ENCODE measurements at regions not wholly inside any gene's neighbourhood (a gene's known extent, or its start where the extent isn't known, plus 50 kb on each side); places are given as distances from the start of the nearest gene placed in this dataset.
"Not testable (repeated sequence)": the region's sequence is repeated elsewhere in the genome, so short reads cannot be mapped to it uniquely, and the experiment has no call there.

DNA sequence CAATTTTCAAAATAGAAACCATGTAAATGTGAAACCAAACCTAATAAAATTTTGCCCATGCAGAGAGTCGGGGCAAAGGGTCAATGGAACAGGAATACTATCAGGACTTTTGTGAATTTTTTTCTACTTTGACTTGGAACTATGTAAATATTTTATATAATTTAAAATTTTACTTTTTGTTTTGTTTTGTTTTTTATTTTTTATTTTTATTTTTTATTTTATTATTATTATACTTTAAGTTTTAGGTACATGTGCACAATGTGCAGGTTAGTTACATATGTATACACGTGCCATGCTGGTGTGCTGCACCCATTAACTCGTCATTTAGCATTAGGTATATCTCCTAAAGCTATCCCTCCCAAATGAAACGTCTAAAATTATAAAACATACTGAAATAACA lies 238.3 kb downstream of the TENT5A start:
- ATAC-seq; POLR2A ChIA-PET; H3K27me3 Mint-ChIP-seq (ENCODE audit: low read depth); DNase-seq (ENCODE audit: low spot score); H3K4me1 Mint-ChIP-seq; H3K27ac Mint-ChIP-seq; H3K36me3 Mint-ChIP-seq; H3K4me3 Mint-ChIP-seq; H3K9me3 Mint-ChIP-seq; CTCF ChIA-PET: not testable (repeated sequence)
- peak; percentile 91 for TF ChIP-seq HMGA2 (CRISPR knock-in tag; IDR thresholded peaks at IDR 0.05)

- CTCF ChIA-PET = no interaction called here
- H3K4me3 Mint-ChIP-seq = no peak overlapping the region
- DNase-seq (ENCODE audit: low spot score) (no peak), ATAC-seq (no peak)
- H3K4me1 Mint-ChIP-seq = no peaks in the 10 kb centered on the region
- H3K9me3 Mint-ChIP-seq = no peaks in the 10 kb centered on the region
- H3K36me3 Mint-ChIP-seq = no peaks in the 10 kb centered on the region
- TF ChIP-seq ZNF532 (CRISPR knock-in tag; IDR thresholded peaks at IDR 0.05; ENCODE audit: borderline replicate concordance) (no peak), ZBTB43 (CRISPR knock-in tag; IDR thresholded peaks at IDR 0.05) (no peak), RELA (CRISPR knock-in tag; IDR thresholded peaks at IDR 0.05; ENCODE audit: borderline replicate concordance) (no peak), GRHL2 (CRISPR knock-in tag; IDR thresholded peaks at IDR 0.05; ENCODE audit: insufficient replicate concordance, severe bottlenecking) (no peak), CDX4 (CRISPR knock-in tag; IDR thresholded peaks at IDR 0.05; ENCODE audit: borderline replicate concordance) (no peak)
- POLR2A ChIA-PET = no interaction called here
- H3K27ac Mint-ChIP-seq = no peak overlapping the region
- H3K27me3 Mint-ChIP-seq (ENCODE audit: low read depth) = no peaks in the 10 kb centered on the region
These were observed 241.1 kb downstream of the TENT5A start for GRCh38 chr6:81511423-81511822.

GRCh38 chr6:81495999-81496398 lies 256.5 kb downstream of the TENT5A start:
- DNase-seq (ENCODE audit: low spot score) (no peak), ATAC-seq (no peak)
- peaks cover 16% of the 10 kb centered on the region for H3K9me3 Mint-ChIP-seq
- no peaks in the 10 kb centered on the region; the same call in 1 of the 2 replicates for H3K27me3 Mint-ChIP-seq (ENCODE audit: low read depth)
- CTCF ChIA-PET = no interaction called here
- H3K27ac Mint-ChIP-seq = no peak overlapping the region
- peaks cover 6% of the 10 kb centered on the region for H3K36me3 Mint-ChIP-seq
- H3K4me3 Mint-ChIP-seq = no peak overlapping the region
- POLR2A ChIA-PET = no interaction called here
- H3K4me1 Mint-ChIP-seq = no peaks in the 10 kb centered on the region
- TF ChIP-seq, protein P1, sequence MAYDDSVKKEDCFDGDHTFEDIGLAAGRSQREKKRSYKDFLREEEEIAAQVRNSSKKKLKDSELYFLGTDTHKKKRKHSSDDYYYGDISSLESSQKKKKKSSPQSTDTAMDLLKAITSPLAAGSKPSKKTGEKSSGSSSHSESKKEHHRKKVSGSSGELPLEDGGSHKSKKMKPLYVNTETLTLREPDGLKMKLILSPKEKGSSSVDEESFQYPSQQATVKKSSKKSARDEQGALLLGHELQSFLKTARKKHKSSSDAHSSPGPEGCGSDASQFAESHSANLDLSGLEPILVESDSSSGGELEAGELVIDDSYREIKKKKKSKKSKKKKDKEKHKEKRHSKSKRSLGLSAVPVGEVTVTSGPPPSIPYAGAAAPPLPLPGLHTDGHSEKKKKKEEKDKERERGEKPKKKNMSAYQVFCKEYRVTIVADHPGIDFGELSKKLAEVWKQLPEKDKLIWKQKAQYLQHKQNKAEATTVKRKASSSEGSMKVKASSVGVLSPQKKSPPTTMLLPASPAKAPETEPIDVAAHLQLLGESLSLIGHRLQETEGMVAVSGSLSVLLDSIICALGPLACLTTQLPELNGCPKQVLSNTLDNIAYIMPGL (CRISPR knock-in tag; IDR thresholded peaks at IDR 0.05) = no peak
- TF ChIP-seq, protein P2, sequence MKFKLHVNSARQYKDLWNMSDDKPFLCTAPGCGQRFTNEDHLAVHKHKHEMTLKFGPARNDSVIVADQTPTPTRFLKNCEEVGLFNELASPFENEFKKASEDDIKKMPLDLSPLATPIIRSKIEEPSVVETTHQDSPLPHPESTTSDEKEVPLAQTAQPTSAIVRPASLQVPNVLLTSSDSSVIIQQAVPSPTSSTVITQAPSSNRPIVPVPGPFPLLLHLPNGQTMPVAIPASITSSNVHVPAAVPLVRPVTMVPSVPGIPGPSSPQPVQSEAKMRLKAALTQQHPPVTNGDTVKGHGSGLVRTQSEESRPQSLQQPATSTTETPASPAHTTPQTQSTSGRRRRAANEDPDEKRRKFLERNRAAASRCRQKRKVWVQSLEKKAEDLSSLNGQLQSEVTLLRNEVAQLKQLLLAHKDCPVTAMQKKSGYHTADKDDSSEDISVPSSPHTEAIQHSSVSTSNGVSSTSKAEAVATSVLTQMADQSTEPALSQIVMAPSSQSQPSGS (CRISPR knock-in tag; IDR thresholded peaks at IDR 0.05; ENCODE audit: borderline replicate concordance, low read depth) = no peak
- TF ChIP-seq NFATC4 (CRISPR knock-in tag; IDR thresholded peaks at IDR 0.05) (no peak), TEAD1 (CRISPR knock-in tag; IDR thresholded peaks at IDR 0.05) (no peak), NR1H2 (CRISPR knock-in tag; IDR thresholded peaks at IDR 0.05) (no peak), NR3C1 (CRISPR knock-in tag; conservative IDR thresholded peaks at IDR 0.05; ENCODE audit: low read depth) (no peak), CBFB (CRISPR knock-in tag; IDR thresholded peaks at IDR 0.05; ENCODE audit: low read depth) (no peak), SMAD3 (CRISPR knock-in tag; IDR thresholded peaks at IDR 0.05; ENCODE audit: borderline replicate concordance) (no peak), ESRRA (CRISPR knock-in tag; IDR thresholded peaks at IDR 0.05; ENCODE audit: borderline replicate concordance) (no peak), TP53 (CRISPR knock-in tag; IDR thresholded peaks at IDR 0.05) (no peak), EMX1 (CRISPR knock-in tag; IDR thresholded peaks at IDR 0.05) (no peak), ZNF416 (CRISPR knock-in tag; IDR thresholded peaks at IDR 0.05) (no peak), ZNF232 (CRISPR knock-in tag; IDR thresholded peaks at IDR 0.05) (no peak), RORB (CRISPR knock-in tag; IDR thresholded peaks at IDR 0.05) (no peak), CDX4 (CRISPR knock-in tag; IDR thresholded peaks at IDR 0.05; ENCODE audit: borderline replicate concordance) (no peak)

Data from WTC11 (cell line).